ENCODE measurements at regions not wholly inside any gene's neighbourhood (a gene's known extent, or its start where the extent isn't known, plus 50 kb on each side); places are given as distances from the start of the nearest gene placed in this dataset.

- Mint-ChIP-seq H3K27me3 (ENCODE audit: low read depth) (no peaks in the 10 kb centered on the region), H3K4me1 (ENCODE audit: low read depth) (no peaks in the 10 kb centered on the region), H3K27ac (no peak overlapping the region), H3K9me3 (no peaks in the 10 kb centered on the region), H3K4me3 (no peak overlapping the region), H3K36me3 (ENCODE audit: low read depth) (no peaks in the 10 kb centered on the region)
- no peak for DNase-seq
- intact Hi-C loops (cut with micrococcal nuclease): no loop called here
- CTCF ChIA-PET: no interaction called here
These were observed 194.3 kb downstream of the AEBP2 start for GRCh38 chr12:19633641-19634040.

DNA sequence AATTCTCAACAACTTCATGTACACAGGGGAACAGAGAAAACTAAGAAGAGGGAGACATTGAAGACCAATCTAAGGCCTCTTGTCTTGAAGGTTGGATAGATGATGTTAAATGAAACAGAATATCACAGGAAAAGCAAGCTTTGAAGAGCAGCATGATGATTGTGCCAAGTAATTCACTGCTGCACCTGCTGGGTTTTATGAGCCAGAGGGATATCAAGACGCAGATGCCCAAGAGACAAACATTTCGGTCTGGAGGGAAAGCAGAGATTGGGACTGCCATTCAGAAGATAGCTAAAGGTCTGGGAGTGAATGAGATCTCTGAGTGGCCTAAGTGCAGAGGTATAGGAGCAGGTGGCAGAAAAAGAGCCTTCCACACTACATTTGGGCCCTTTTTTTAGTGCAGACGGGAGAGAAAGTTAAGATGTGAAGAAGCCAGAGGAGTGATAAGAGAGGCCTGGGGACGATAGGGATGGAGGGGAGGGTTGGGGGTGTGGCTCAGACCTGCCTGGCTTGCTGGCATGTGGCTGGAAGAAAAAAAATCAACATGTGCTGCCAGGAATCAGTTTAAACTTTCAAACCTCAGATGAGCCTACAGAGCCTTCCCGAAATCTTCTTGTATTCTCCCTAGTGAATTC lies 200.6 kb downstream of the AEBP2 start:
- no peak overlapping the region for H3K4me3 Mint-ChIP-seq
- peaks cover 2% of the 10 kb centered on the region for H3K4me1 Mint-ChIP-seq (ENCODE audit: low read depth)
- intact Hi-C loops (cut with micrococcal nuclease): loop anchor here (10.0 kb wide), 1 partner anchor 455 kb away; no protein-coding TSS in a partner anchor
- CTCF ChIA-PET: no interaction called here
- H3K9me3 Mint-ChIP-seq: no peaks in the 10 kb centered on the region
- H3K27ac Mint-ChIP-seq: no peak overlapping the region
- no peaks in the 10 kb centered on the region for H3K36me3 Mint-ChIP-seq (ENCODE audit: low read depth)
- DNase-seq: no peak
- no peaks in the 10 kb centered on the region for H3K27me3 Mint-ChIP-seq (ENCODE audit: low read depth)

GRCh38 chr12:19641235-19642080 lies 202.2 kb downstream of the AEBP2 start:
- DNase-seq: no peak
- H3K27ac Mint-ChIP-seq: no peak overlapping the region
- no peaks in the 10 kb centered on the region for H3K27me3 Mint-ChIP-seq (ENCODE audit: low read depth)
- peaks cover 2% of the 10 kb centered on the region for H3K36me3 Mint-ChIP-seq (ENCODE audit: low read depth)
- H3K9me3 Mint-ChIP-seq: peaks cover 7% of the 10 kb centered on the region
- CTCF ChIA-PET: interaction anchor here (0.9 kb wide), 1 partner anchor 68 kb away, joined by 4 read pairs; no protein-coding TSS in a partner anchor
- no peak overlapping the region for H3K4me3 Mint-ChIP-seq
- intact Hi-C loops (cut with micrococcal nuclease): loop anchor here (10.0 kb wide), 1 partner anchor 457 kb away; no protein-coding TSS in a partner anchor
- peaks cover 2% of the 10 kb centered on the region for H3K4me1 Mint-ChIP-seq (ENCODE audit: low read depth)

- intact Hi-C loops (cut with micrococcal nuclease): loop anchor here (10.0 kb wide), 1 partner anchor 458 kb away; no protein-coding TSS in a partner anchor
- H3K9me3 Mint-ChIP-seq: peaks cover 7% of the 10 kb centered on the region
- no peak for DNase-seq
- H3K27me3 Mint-ChIP-seq (ENCODE audit: low read depth): no peaks in the 10 kb centered on the region
- H3K4me3 Mint-ChIP-seq: no peak overlapping the region
- peaks cover 2% of the 10 kb centered on the region for H3K4me1 Mint-ChIP-seq (ENCODE audit: low read depth)
- peaks cover 2% of the 10 kb centered on the region for H3K36me3 Mint-ChIP-seq (ENCODE audit: low read depth)
- CTCF ChIA-PET: no interaction called here
- no peak overlapping the region for H3K27ac Mint-ChIP-seq
These were observed 203.1 kb downstream of the AEBP2 start for GRCh38 chr12:19642345-19642744.

DNA sequence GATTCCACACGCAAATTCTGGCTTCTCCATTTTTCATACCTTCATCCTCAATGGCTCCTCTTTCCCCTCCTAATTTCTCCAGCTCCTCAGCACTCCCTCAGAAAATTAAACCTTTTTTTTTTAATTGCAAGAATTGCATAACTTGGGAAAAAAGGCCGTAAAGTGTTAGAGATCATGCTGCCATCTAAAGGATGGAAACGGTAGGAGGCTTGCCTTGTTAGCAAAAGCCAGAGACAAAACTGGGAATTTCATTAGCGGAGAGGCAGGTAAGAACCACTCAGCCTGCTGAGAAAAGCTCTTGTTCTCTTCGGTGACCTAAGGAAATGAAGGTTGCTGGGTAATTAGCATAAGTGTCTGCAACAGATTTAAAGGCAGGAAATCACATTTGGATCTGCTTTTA lies 204.3 kb downstream of the AEBP2 start:
- intact Hi-C loops (cut with micrococcal nuclease): loop anchor here (10.0 kb wide), 1 partner anchor 459 kb away; no protein-coding TSS in a partner anchor
- Mint-ChIP-seq H3K4me1 (ENCODE audit: low read depth) (peaks cover 2% of the 10 kb centered on the region), H3K36me3 (ENCODE audit: low read depth) (peaks cover 2% of the 10 kb centered on the region), H3K27ac (no peak overlapping the region), H3K27me3 (ENCODE audit: low read depth) (no peaks in the 10 kb centered on the region), H3K4me3 (no peak overlapping the region), H3K9me3 (peaks cover 9% of the 10 kb centered on the region)
- CTCF ChIA-PET: interaction anchor here (0.6 kb wide), 1 partner anchor 336 kb away, joined by 3 read pairs; no protein-coding TSS in a partner anchor
- DNase-seq: no peak

DNA sequence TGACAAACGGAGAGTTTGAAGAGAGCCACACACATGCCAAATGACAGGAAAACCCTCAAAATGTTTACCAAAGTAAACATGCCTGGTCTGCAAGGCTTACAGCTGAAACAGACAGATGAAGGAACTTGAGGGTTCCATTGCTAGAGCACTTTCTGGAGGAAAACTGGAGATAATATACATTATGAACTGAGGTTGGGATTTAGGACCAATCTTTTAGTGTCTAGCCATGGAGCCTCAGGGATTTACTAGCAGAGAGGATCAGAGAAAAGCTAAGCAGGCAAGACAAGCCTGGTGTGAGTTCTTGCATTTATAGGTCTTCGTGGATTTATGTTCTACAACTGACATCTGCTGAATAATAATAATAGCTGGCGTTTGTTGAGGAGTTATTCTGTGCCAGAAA lies 205.3 kb downstream of the AEBP2 start:
- Mint-ChIP-seq H3K27ac (no peak overlapping the region), H3K4me1 (ENCODE audit: low read depth) (peaks cover 2% of the 10 kb centered on the region), H3K4me3 (no peak overlapping the region), H3K36me3 (ENCODE audit: low read depth) (peaks cover 2% of the 10 kb centered on the region), H3K9me3 (peaks cover 9% of the 10 kb centered on the region), H3K27me3 (ENCODE audit: low read depth) (no peaks in the 10 kb centered on the region)
- no peak for DNase-seq
- CTCF ChIA-PET: no interaction called here
- intact Hi-C loops (cut with micrococcal nuclease): loop anchor here (10.0 kb wide), 1 partner anchor 460 kb away; no protein-coding TSS in a partner anchor

GRCh38 chr12:19645823-19646222 lies 206.5 kb downstream of the AEBP2 start:
- peaks cover 9% of the 10 kb centered on the region for H3K9me3 Mint-ChIP-seq
- H3K27ac Mint-ChIP-seq: no peak overlapping the region
- H3K4me3 Mint-ChIP-seq: no peak overlapping the region
- no peaks in the 10 kb centered on the region for H3K27me3 Mint-ChIP-seq (ENCODE audit: low read depth)
- peaks cover 2% of the 10 kb centered on the region for H3K36me3 Mint-ChIP-seq (ENCODE audit: low read depth)
- intact Hi-C loops (cut with micrococcal nuclease): loop anchor here (10.0 kb wide), 1 partner anchor 461 kb away; no protein-coding TSS in a partner anchor
- CTCF ChIA-PET: no interaction called here
- H3K4me1 Mint-ChIP-seq (ENCODE audit: low read depth): peaks cover 2% of the 10 kb centered on the region
- no peak for DNase-seq

DNA sequence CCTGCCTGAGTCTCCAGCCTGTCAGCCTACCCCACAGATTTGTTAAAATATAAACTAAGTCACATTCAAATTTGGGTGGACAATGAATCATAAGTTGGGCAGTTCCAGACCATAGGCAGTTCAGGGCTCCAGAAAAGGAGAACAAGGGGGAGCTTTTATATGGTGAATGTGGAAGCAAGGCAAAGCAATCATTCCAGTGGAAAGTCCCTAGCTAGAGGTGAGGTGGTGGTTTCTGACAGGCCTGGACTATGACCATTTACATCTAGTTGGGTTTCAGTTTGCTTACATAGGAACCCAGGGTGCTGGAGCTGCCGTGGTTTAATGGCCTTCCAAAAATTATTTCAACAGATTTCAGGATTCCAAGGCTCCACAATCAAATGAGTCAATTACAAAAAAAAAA lies 207.3 kb downstream of the AEBP2 start:
- peaks cover 9% of the 10 kb centered on the region for H3K9me3 Mint-ChIP-seq
- CTCF ChIA-PET: no interaction called here
- no peak overlapping the region for H3K27ac Mint-ChIP-seq

GRCh38 chr12:19647806-19648556 lies 208.7 kb downstream of the AEBP2 start:
- Mint-ChIP-seq H3K4me1 (ENCODE audit: low read depth) (peaks cover 2% of the 10 kb centered on the region), H3K27me3 (ENCODE audit: low read depth) (no peaks in the 10 kb centered on the region), H3K4me3 (no peak overlapping the region), H3K9me3 (peaks cover 9% of the 10 kb centered on the region), H3K36me3 (ENCODE audit: low read depth) (peaks cover 2% of the 10 kb centered on the region), H3K27ac (no peak overlapping the region)
- CTCF ChIA-PET: no interaction called here
- intact Hi-C loops (cut with micrococcal nuclease): loop anchor here (10.0 kb wide), 1 partner anchor 463 kb away; no protein-coding TSS in a partner anchor
- DNase-seq: no peak

More for the DNA sequence above, 207.3 kb downstream of the AEBP2 start:
- H3K27me3 Mint-ChIP-seq (ENCODE audit: low read depth): no peaks in the 10 kb centered on the region
- H3K36me3 Mint-ChIP-seq (ENCODE audit: low read depth): peaks cover 2% of the 10 kb centered on the region
- DNase-seq: no peak
- intact Hi-C loops (cut with micrococcal nuclease): loop anchor here (10.0 kb wide), 1 partner anchor 462 kb away; no protein-coding TSS in a partner anchor
- no peak overlapping the region for H3K4me3 Mint-ChIP-seq
- H3K4me1 Mint-ChIP-seq (ENCODE audit: low read depth): peaks cover 2% of the 10 kb centered on the region

GRCh38 chr12:19648591-19648990 lies 209.3 kb downstream of the AEBP2 start:
- Mint-ChIP-seq H3K4me3 (no peak overlapping the region), H3K27ac (no peak overlapping the region), H3K36me3 (ENCODE audit: low read depth) (peaks cover 2% of the 10 kb centered on the region), H3K4me1 (ENCODE audit: low read depth) (peaks cover 2% of the 10 kb centered on the region), H3K27me3 (ENCODE audit: low read depth) (no peaks in the 10 kb centered on the region), H3K9me3 (peaks cover 9% of the 10 kb centered on the region)
- CTCF ChIA-PET: no interaction called here
- intact Hi-C loops (cut with micrococcal nuclease): loop anchor here (10.0 kb wide), 1 partner anchor 464 kb away; no protein-coding TSS in a partner anchor
- no peak for DNase-seq

DNA sequence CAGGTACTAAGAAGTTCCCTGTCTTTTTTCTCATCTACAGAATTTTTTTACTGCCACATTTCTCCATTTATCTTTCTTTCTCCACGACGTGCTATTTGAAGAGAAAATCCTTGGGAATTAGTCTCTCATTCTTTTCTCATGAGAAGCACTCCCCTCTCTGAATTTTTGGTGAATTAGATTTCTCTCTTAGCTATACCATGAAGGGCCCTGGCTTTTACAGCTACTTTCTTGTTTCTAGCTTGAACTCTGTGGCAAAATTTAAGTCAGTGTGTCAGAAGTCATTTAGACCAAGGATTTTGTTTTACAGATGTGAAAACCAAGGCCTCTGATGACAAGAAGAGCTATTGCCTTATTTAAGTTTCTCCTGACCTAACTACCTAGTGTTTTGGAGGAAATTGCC lies 213.1 kb downstream of the AEBP2 start:
- Mint-ChIP-seq H3K27ac (no peak overlapping the region), H3K4me3 (no peak overlapping the region)
- CTCF ChIA-PET: no interaction called here

More for the DNA sequence above, 213.1 kb downstream of the AEBP2 start:
- no peak for DNase-seq
- intact Hi-C loops (cut with micrococcal nuclease): no loop called here
- no peaks in the 10 kb centered on the region for H3K4me1 Mint-ChIP-seq (ENCODE audit: low read depth)
- no peaks in the 10 kb centered on the region for H3K36me3 Mint-ChIP-seq (ENCODE audit: low read depth)
- peaks cover 2% of the 10 kb centered on the region for H3K9me3 Mint-ChIP-seq
- H3K27me3 Mint-ChIP-seq (ENCODE audit: low read depth): no peaks in the 10 kb centered on the region
